ENCODE measurements at regions not wholly inside any gene's neighbourhood (a gene's known extent, or its start where the extent isn't known, plus 50 kb on each side); places are given as distances from the start of the nearest gene placed in this dataset.

GRCh38 chrX:27903960-27904359 lies 77.3 kb downstream of the DCAF8L1 start:
- no peaks in the 10 kb centered on the region for H4K20me1 ChIP-seq (ENCODE audit: control insufficient read depth, extremely low read depth, insufficient read depth, low read length)
- H3K36me3 ChIP-seq (ENCODE audit: control insufficient read depth in 2 of 2, extremely low read depth in 1 of 2, insufficient read depth in 2 of 2, low read length in 2 of 2), result no peaks in the 10 kb centered on the region
- no peaks in the 10 kb centered on the region for H3K9me1 ChIP-seq (ENCODE audit: control insufficient read depth, extremely low read depth, insufficient read depth, low read length)
- no peak overlapping the region for H3K4me3 ChIP-seq (ENCODE audit: control insufficient read depth in 2 of 3, extremely low read depth in 1 of 3, insufficient read depth in 2 of 3, low read depth in 1 of 3, low read length in 3 of 3)
- TF ChIP-seq, protein P1, sequence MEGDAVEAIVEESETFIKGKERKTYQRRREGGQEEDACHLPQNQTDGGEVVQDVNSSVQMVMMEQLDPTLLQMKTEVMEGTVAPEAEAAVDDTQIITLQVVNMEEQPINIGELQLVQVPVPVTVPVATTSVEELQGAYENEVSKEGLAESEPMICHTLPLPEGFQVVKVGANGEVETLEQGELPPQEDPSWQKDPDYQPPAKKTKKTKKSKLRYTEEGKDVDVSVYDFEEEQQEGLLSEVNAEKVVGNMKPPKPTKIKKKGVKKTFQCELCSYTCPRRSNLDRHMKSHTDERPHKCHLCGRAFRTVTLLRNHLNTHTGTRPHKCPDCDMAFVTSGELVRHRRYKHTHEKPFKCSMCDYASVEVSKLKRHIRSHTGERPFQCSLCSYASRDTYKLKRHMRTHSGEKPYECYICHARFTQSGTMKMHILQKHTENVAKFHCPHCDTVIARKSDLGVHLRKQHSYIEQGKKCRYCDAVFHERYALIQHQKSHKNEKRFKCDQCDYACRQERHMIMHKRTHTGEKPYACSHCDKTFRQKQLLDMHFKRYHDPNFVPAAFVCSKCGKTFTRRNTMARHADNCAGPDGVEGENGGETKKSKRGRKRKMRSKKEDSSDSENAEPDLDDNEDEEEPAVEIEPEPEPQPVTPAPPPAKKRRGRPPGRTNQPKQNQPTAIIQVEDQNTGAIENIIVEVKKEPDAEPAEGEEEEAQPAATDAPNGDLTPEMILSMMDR (optimal IDR thresholded peaks at IDR 0.05 in 1 of 3, IDR thresholded peaks at IDR 0.05 in 1 of 3, conservative IDR thresholded peaks at IDR 0.05 in 1 of 3; ENCODE audit: extremely low read depth in 1 of 3, insufficient read depth in 2 of 3, low read length in 3 of 3), result no peak
- no peak for TF ChIP-seq EZH2 (IDR thresholded peaks at IDR 0.05; ENCODE audit: low read length)
- no peak overlapping the region for H3K4me2 ChIP-seq (ENCODE audit: control insufficient read depth, extremely low read depth, insufficient read depth, low read depth, low read length)
- no peak overlapping the region for H3K9ac ChIP-seq (ENCODE audit: control insufficient read depth, extremely low read depth, insufficient read depth, low read length)
- dilution Hi-C loops (cut with MboI; ENCODE audit: extremely low pct_ligation_motif_present, low sequenced_read_pairs), result no loop called here
- H3K79me2 ChIP-seq (ENCODE audit: control insufficient read depth, insufficient read depth, low read length), result no peaks in the 10 kb centered on the region
- no peak overlapping the region for H2AFZ ChIP-seq (ENCODE audit: control insufficient read depth, low read length)
- no peak for DNase-seq (ENCODE audit: low read depth, low spot score)
- no peaks in the 10 kb centered on the region for H3K9me3 ChIP-seq (ENCODE audit: control insufficient read depth, low read depth, low read length)
- no peak overlapping the region for H3K27ac ChIP-seq (ENCODE audit: control insufficient read depth, insufficient read depth, low read length)
- peaks cover 3% of the 10 kb centered on the region for H3K4me1 ChIP-seq (ENCODE audit: control insufficient read depth, extremely low read depth, insufficient read depth, low read length)
- FAIRE-seq, result no peak
- no peaks in the 10 kb centered on the region for H3K27me3 ChIP-seq (ENCODE audit: control insufficient read depth, extremely low read depth, insufficient read depth, low read length)

GRCh38 chrX:27893871-27894270 lies 86.1 kb downstream of the MAGEB10 start:
- peaks cover 9% of the 10 kb centered on the region for H3K4me1 ChIP-seq (ENCODE audit: control insufficient read depth, extremely low read depth, insufficient read depth, low read length)
- no peak for DNase-seq (ENCODE audit: low read depth, low spot score)
- FAIRE-seq, result no peak
- H3K27ac ChIP-seq (ENCODE audit: control insufficient read depth, insufficient read depth, low read length), result no peak overlapping the region
- H3K36me3 ChIP-seq (ENCODE audit: control insufficient read depth in 2 of 2, extremely low read depth in 1 of 2, insufficient read depth in 2 of 2, low read length in 2 of 2), result no peaks in the 10 kb centered on the region
- H3K4me3 ChIP-seq (ENCODE audit: control insufficient read depth in 2 of 3, extremely low read depth in 1 of 3, insufficient read depth in 2 of 3, low read depth in 1 of 3, low read length in 3 of 3), result no peak overlapping the region
- no peaks in the 10 kb centered on the region for H3K79me2 ChIP-seq (ENCODE audit: control insufficient read depth, insufficient read depth, low read length)
- TF ChIP-seq, protein P1 (optimal IDR thresholded peaks at IDR 0.05 in 1 of 3, IDR thresholded peaks at IDR 0.05 in 1 of 3, conservative IDR thresholded peaks at IDR 0.05 in 1 of 3; ENCODE audit: extremely low read depth in 1 of 3, insufficient read depth in 2 of 3, low read length in 3 of 3), result no peak
- TF ChIP-seq EZH2 (IDR thresholded peaks at IDR 0.05; ENCODE audit: low read length), result no peak
- no peaks in the 10 kb centered on the region for H3K9me1 ChIP-seq (ENCODE audit: control insufficient read depth, extremely low read depth, insufficient read depth, low read length)
- H4K20me1 ChIP-seq (ENCODE audit: control insufficient read depth, extremely low read depth, insufficient read depth, low read length), result no peaks in the 10 kb centered on the region
- H3K27me3 ChIP-seq (ENCODE audit: control insufficient read depth, extremely low read depth, insufficient read depth, low read length), result no peaks in the 10 kb centered on the region
- H3K9ac ChIP-seq (ENCODE audit: control insufficient read depth, extremely low read depth, insufficient read depth, low read length), result no peak overlapping the region
- H3K4me2 ChIP-seq (ENCODE audit: control insufficient read depth, extremely low read depth, insufficient read depth, low read depth, low read length), result no peak overlapping the region
- no peak overlapping the region for H2AFZ ChIP-seq (ENCODE audit: control insufficient read depth, low read length)
- dilution Hi-C loops (cut with MboI; ENCODE audit: extremely low pct_ligation_motif_present, low sequenced_read_pairs), result no loop called here
- H3K9me3 ChIP-seq (ENCODE audit: control insufficient read depth, low read depth, low read length), result no peaks in the 10 kb centered on the region
